K562 (cell line): ENCODE measurements at regions not wholly inside any gene's neighbourhood (a gene's known extent, or its start where the extent isn't known, plus 50 kb on each side); places are given as distances from the start of the nearest gene placed in this dataset.

ENCODE experiments used
- ATAC-seq: fragments of 200-7000 bp; cut with Tn5 transposase; 3 replicates; pipeline ENCODE4 v1.9.1; 2020; ENCODE audit warnings: moderate library complexity
- BruUV-seq: library from RNA; stranded (reverse); fragments of 400-500 nt; replicated peaks from 2 replicates; lab custom pipeline; 2021; lab: Mats Ljungman, UMichigan
- CTCF ChIA-PET: fragments of 300-600 bp; formaldehyde crosslinking; extraction: SDS; loops from one replicate; lab custom pipeline; 2021; ENCODE audit warnings: low intra/inter-chr PET ratio; lab: Yijun Ruan, JAX
- POLR2A ChIA-PET: fragments of 300-600, 350-650 bp; sonication (Branson Sonifier 250); formaldehyde crosslinking; extraction: SDS; loops from one replicate; lab custom pipeline; 2021; ENCODE audit warnings: antibody characterized with exemption, inconsistent platforms; lab: Yijun Ruan, JAX
- DNase-seq, 4 experiments: peaks; one replicate each; pipeline versions ENCODE4 v3.0.0 to v3.0.0-alpha.2; 2011 to 2018; ENCODE audit warnings: low spot score in 3 of 4, mixed read lengths in 3 of 4; ENCODE audit errors: extremely low read depth in 1 of 4
- FAIRE-seq: peaks from 2 replicates; lab custom pipeline; 2011; peaks lifted over from hg19 to GRCh38; lab: Jason Lieb, UNC
- H2AFZ ChIP-seq: 2 replicates; pipeline ENCODE4 v1.6.0; 2011; ENCODE audit warnings: low read depth, low read length, control low read depth, inconsistent platforms
- H3K27ac ChIP-seq: fragments of 200-600 bp; 3 replicates; pipeline ENCODE4 v1.8.0; 2011; ENCODE audit warnings: low read depth, mild to moderate bottlenecking, control low read depth, inconsistent platforms, low read length, moderate library complexity, mixed read lengths; ENCODE audit errors: extremely low read depth
- H3K27me3 ChIP-seq, 2 experiments: fragments of 300-600 bp in 1 of 2; 2 replicates in 1 of 2; 3 replicates in 1 of 2; pipeline versions ENCODE4 v1.6.0 to v1.8.0; 2011; ENCODE audit warnings: inconsistent platforms in 2 of 2, low read length in 2 of 2, mild to moderate bottlenecking in 1 of 2, mixed read lengths in 1 of 2, moderate library complexity in 1 of 2; ENCODE audit not compliant: control insufficient read depth in 2 of 2, insufficient read depth in 2 of 2
- H3K36me3 ChIP-seq: fragments of 300-600 bp; 3 replicates; pipeline ENCODE4 v1.8.0; 2011; ENCODE audit warnings: mild to moderate bottlenecking, low read length, inconsistent platforms; ENCODE audit not compliant: control insufficient read depth, insufficient read depth
- H3K4me1 ChIP-seq, 2 experiments: fragments of 200-600 bp in 1 of 2; replicated peaks in 1 of 2; 2 replicates in 1 of 2; 3 replicates in 1 of 2; pipeline versions ENCODE4 v1.5.1 to v1.8.0; 2011; ENCODE audit warnings: inconsistent platforms in 2 of 2, low read length in 2 of 2, mild to moderate bottlenecking in 1 of 2, mixed read lengths in 1 of 2, moderate library complexity in 1 of 2; ENCODE audit not compliant: control insufficient read depth in 2 of 2, insufficient read depth in 2 of 2
- H3K4me2 ChIP-seq: 2 replicates; pipeline ENCODE4 v1.6.1; 2011; ENCODE audit warnings: low read length, control low read depth, inconsistent platforms, mixed read lengths; ENCODE audit not compliant: insufficient read depth
- H3K4me3 ChIP-seq: fragments of 200-600 bp; sonication (generic), shearing (Covaris generic); 2 replicates; pipeline ENCODE4 v1.5.1; 2016; ENCODE audit warnings: control low read depth, inconsistent platforms
- H3K79me2 ChIP-seq: fragments of 200-600 bp; 3 replicates; pipeline ENCODE4 v1.8.0; 2011; ENCODE audit warnings: low read length, inconsistent platforms; ENCODE audit not compliant: control insufficient read depth, insufficient read depth
- H3K9ac ChIP-seq, 2 experiments: 2 replicates each; pipeline versions ENCODE4 v1.6.0 to v1.6.1; 2011; ENCODE audit warnings: low read depth in 2 of 2, low read length in 2 of 2, control low read depth in 1 of 2, inconsistent platforms in 1 of 2, mild to moderate bottlenecking in 1 of 2, mixed read lengths in 1 of 2; ENCODE audit not compliant: insufficient read depth in 1 of 2
- H3K9me1 ChIP-seq: one replicate; pipeline ENCODE4 v1.6.0; 2011; ENCODE audit warnings: inconsistent platforms, mild to moderate bottlenecking, low read length, moderate library complexity; ENCODE audit not compliant: control insufficient read depth, insufficient read depth
- H3K9me3 ChIP-seq: replicated peaks from 2 replicates; pipeline ENCODE4 v1.5.1; 2011; ENCODE audit warnings: low read depth, low read length, inconsistent platforms; ENCODE audit not compliant: control insufficient read depth, insufficient read depth
- H4K20me1 ChIP-seq: replicated peaks from 2 replicates; pipeline ENCODE4 v1.6.1; 2011; ENCODE audit warnings: low read length, inconsistent platforms, mixed read lengths; ENCODE audit not compliant: control insufficient read depth, insufficient read depth
- ARNT ChIP-seq, 2 experiments: fragments of 450-650 bp; IDR thresholded peaks; 2 replicates each; pipeline ENCODE4 v1.6.1; 2016; ENCODE audit warnings: mild to moderate bottlenecking in 1 of 2
- CCAR2 ChIP-seq: fragments of 200-400 bp; formaldehyde crosslinking; IDR thresholded peaks from 2 replicates; pipeline ENCODE4 v1.6.1; 2017; ENCODE audit warnings: mild to moderate bottlenecking, low read depth, low read length
- EP300 ChIP-seq: IDR thresholded peaks from 2 replicates; pipeline ENCODE4 v1.6.1; 2012; ENCODE audit warnings: low read length, improper control_type of control experiment
- HLTF ChIP-seq: fragments of 450-650 bp; IDR thresholded peaks from 2 replicates; pipeline ENCODE4 v1.6.1; 2016
- MAFG ChIP-seq: fragments of 450-650 bp; conservative IDR thresholded peaks from 2 replicates; pipeline ENCODE4 v1.6.1; 2016; ENCODE audit warnings: missing genetic modification characterization, missing compliant biosample characterization
- NR2F6 ChIP-seq: fragments of 450-650 bp; formaldehyde crosslinking; IDR thresholded peaks from 2 replicates; pipeline ENCODE4 v1.4.0; 2020; ENCODE audit warnings: mild to moderate bottlenecking
- OTX1 ChIP-seq: fragments of 450-650 bp; formaldehyde crosslinking; IDR thresholded peaks from 2 replicates; pipeline ENCODE4 v1.4.0; 2022; ENCODE audit warnings: mild to moderate bottlenecking
- PHB2 ChIP-seq: fragments of 450-650 bp; IDR thresholded peaks from 2 replicates; pipeline ENCODE4 v1.6.1; 2017; ENCODE audit warnings: low read depth
- RAD51 ChIP-seq: fragments of 450-650 bp; IDR thresholded peaks from 2 replicates; pipeline ENCODE4 v1.7.1; 2016; ENCODE audit warnings: low read depth, mild to moderate bottlenecking, borderline replicate concordance
- STAG1 ChIP-seq: sonication (generic); formaldehyde crosslinking; IDR thresholded peaks from 2 replicates; pipeline ENCODE4 v1.5.0; 2020; ENCODE audit warnings: missing genetic modification reagents, borderline replicate concordance
- XRCC3 ChIP-seq: fragments of 450-650 bp; IDR thresholded peaks from 2 replicates; pipeline ENCODE4 v1.6.1; 2017; ENCODE audit warnings: mild to moderate bottlenecking, moderate library complexity
- XRCC4 ChIP-seq: IDR thresholded peaks from one replicate; pipeline ENCODE4 v1.6.1; 2011; ENCODE audit not compliant: insufficient read depth, insufficient read length; ENCODE audit errors: extremely low read depth
- ZC3H4 ChIP-seq: sonication (generic); formaldehyde crosslinking; IDR thresholded peaks from 2 replicates; pipeline ENCODE4 v1.9.0; 2021; ENCODE audit warnings: missing genetic modification reagents, borderline replicate concordance
- ZFX ChIP-seq: sonication (generic); formaldehyde crosslinking; IDR thresholded peaks from 2 replicates; pipeline ENCODE4 v1.8.0; 2022; ENCODE audit warnings: mild to moderate bottlenecking, missing genetic modification reagents, moderate library complexity
- ZNF785 ChIP-seq: fragments of 250-450 bp; sonication (Bioruptor Pico); IDR thresholded peaks from 2 replicates; pipeline ENCODE4 v1.4.0; 2020; ENCODE audit warnings: mild to moderate bottlenecking
- WGBS: fragments of 100-300 bp; shearing (Covaris generic); methylation state at CpG from one replicate; pipeline ENCODE4 v1.1.6; 2016; ENCODE audit warnings: low coverage, mixed read lengths; ENCODE audit not compliant: insufficient coverage; ENCODE audit errors: missing lambda C conversion rate; 5-methylcytosine and 5-hydroxymethylcytosine counted together
- in situ Hi-C: fragments of 300-500 bp; cut with MboI; formaldehyde crosslinking; loops from 4 replicates; pipeline ENCODE4 v1.15.0; 2018; ENCODE audit warnings: inconsistent platforms, mixed read lengths
- intact Hi-C: fragments of 100-400 bp; cut with micrococcal nuclease; formaldehyde crosslinking; loops from 2 replicates; pipeline ENCODE4 v1.14.2; 2022
- TF ChIP-seq, protein P1 (sequence below): sonication (generic); formaldehyde crosslinking; IDR thresholded peaks from 2 replicates; pipeline ENCODE4 v1.8.1; 2023; ENCODE audit warnings: mild to moderate bottlenecking, missing genetic modification reagents
- TF ChIP-seq, protein P2 (sequence below): fragments of 250-450 bp; sonication (Bioruptor Pico); IDR thresholded peaks from 2 replicates; pipeline ENCODE4 v1.8.0; 2021; ENCODE audit warnings: moderate library complexity, mild to moderate bottlenecking, inconsistent platforms
- TF ChIP-seq, protein P3 (sequence below): IDR thresholded peaks from 2 replicates; pipeline ENCODE4 v1.6.1; 2012; ENCODE audit warnings: low read depth, low read length, improper control_type of control experiment, borderline replicate concordance

DNA sequence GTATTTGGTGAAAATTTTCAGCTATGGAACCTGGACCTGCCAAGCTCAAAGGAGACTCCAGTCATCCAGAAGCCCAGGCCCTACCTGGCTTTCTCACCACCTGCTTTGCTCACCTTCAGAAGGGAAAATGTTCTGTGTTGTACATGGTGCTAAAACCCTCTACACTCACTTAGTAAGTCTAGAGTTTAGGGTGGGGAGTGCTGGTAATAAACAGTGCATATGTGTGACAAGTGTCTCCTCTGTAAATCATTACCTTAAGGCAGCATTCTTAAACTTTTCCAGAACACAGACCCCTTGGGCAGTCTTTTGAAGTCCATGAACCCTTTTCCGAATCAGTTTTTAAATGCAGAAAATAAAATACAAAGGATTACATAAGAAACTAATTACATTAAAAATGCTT is 248.8 kb upstream of the PIK3R1 start:
- ATAC-seq (no peak), FAIRE-seq (no peak), DNase-seq (no peak)
- no peak overlapping the region for H2AFZ ChIP-seq
- TF ChIP-seq MAFG (tag): no peak
- TF ChIP-seq RAD51: no peak
- TF ChIP-seq EP300: no peak
- no peak for TF ChIP-seq ZFX
- TF ChIP-seq OTX1 (CRISPR knock-in tag): no peak
- no peak for TF ChIP-seq PHB2
- TF ChIP-seq NR2F6 (CRISPR knock-in tag): no peak
- TF ChIP-seq HLTF: no peak
- TF ChIP-seq, protein P1, sequence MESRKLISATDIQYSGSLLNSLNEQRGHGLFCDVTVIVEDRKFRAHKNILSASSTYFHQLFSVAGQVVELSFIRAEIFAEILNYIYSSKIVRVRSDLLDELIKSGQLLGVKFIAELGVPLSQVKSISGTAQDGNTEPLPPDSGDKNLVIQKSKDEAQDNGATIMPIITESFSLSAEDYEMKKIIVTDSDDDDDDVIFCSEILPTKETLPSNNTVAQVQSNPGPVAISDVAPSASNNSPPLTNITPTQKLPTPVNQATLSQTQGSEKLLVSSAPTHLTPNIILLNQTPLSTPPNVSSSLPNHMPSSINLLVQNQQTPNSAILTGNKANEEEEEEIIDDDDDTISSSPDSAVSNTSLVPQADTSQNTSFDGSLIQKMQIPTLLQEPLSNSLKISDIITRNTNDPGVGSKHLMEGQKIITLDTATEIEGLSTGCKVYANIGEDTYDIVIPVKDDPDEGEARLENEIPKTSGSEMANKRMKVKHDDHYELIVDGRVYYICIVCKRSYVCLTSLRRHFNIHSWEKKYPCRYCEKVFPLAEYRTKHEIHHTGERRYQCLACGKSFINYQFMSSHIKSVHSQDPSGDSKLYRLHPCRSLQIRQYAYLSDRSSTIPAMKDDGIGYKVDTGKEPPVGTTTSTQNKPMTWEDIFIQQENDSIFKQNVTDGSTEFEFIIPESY: no peak
- no peak for TF ChIP-seq CCAR2
- TF ChIP-seq ZNF785 (CRISPR knock-in tag): no peak
- TF ChIP-seq, protein P2, sequence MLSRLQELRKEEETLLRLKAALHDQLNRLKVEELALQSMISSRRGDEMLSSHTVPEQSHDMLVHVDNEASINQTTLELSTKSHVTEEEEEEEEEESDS (CRISPR knock-in tag): no peak
- TF ChIP-seq, protein P3, sequence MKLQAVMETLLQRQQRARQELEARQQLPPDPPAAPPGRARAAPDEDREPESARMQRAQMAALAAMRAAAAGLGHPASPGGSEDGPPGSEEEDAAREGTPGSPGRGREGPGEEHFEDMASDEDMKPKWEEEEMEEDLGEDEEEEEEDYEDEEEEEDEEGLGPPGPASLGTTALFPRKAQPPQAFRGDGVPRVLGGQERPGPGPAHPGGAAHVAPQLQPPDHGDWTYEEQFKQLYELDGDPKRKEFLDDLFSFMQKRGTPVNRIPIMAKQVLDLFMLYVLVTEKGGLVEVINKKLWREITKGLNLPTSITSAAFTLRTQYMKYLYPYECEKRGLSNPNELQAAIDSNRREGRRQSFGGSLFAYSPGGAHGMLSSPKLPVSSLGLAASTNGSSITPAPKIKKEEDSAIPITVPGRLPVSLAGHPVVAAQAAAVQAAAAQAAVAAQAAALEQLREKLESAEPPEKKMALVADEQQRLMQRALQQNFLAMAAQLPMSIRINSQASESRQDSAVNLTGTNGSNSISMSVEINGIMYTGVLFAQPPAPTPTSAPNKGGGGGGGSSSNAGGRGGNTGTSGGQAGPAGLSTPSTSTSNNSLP: no peak
- TF ChIP-seq XRCC3: no peak
- no peak for TF ChIP-seq ZC3H4 (CRISPR knock-in tag)
- TF ChIP-seq STAG1 (CRISPR knock-in tag): no peak
- TF ChIP-seq XRCC4: no peak
- TF ChIP-seq ARNT (IDR thresholded peaks at IDR 0.05): no peak
- H3K36me3 ChIP-seq: no peaks in the 10 kb centered on the region
- H3K27ac ChIP-seq: no peak overlapping the region
- BruUV-seq: no TSS peak
- no peaks in the 10 kb centered on the region for H3K9me1 ChIP-seq
- H3K9ac ChIP-seq: no peak overlapping the region
- no peak overlapping the region for H3K4me2 ChIP-seq
- in situ Hi-C loops: no loop called here
- CTCF ChIA-PET: no interaction called here
- 0% methylated on average over 1 of the region's 1 CpG for WGBS
- H3K9me3 ChIP-seq: no peaks in the 10 kb centered on the region
- POLR2A ChIA-PET: no interaction called here
- H3K27me3 ChIP-seq: no peaks in the 10 kb centered on the region
- no peaks in the 10 kb centered on the region for H3K4me1 ChIP-seq
- H3K4me3 ChIP-seq: no peak overlapping the region
- intact Hi-C loops: no loop called here
- no peaks in the 10 kb centered on the region for H4K20me1 ChIP-seq
- no peaks in the 10 kb centered on the region for H3K79me2 ChIP-seq
